A549 (cell line): ENCODE measurements at regions not wholly inside any gene's neighbourhood (a gene's known extent, or its start where the extent isn't known, plus 50 kb on each side); places are given as distances from the start of the nearest gene placed in this dataset.

Experiments used
- ATAC-seq, 2 experiments: fragments of 200-7000 bp in 1 of 2; fragments of >200 bp in 1 of 2; cut with Nextera tagmentation in 1 of 2; cut with Tn5 transposase in 1 of 2; 3 replicates each; pipeline versions ENCODE4 v1.8.0 to v1.9.1; 2018 to 2020; ENCODE audit warnings: mild to moderate bottlenecking in 1 of 2, moderate library complexity in 1 of 2
- CTCF ChIA-PET: fragments of 300-600 bp; sonication (Branson Sonifier 250); formaldehyde crosslinking; extraction: SDS; loops from one replicate; lab custom pipeline; 2021; ENCODE audit warnings: antibody characterized with exemption, inconsistent platforms; lab: Yijun Ruan, JAX
- POLR2A ChIA-PET: fragments of 350-600 bp; formaldehyde crosslinking; extraction: SDS; loops from one replicate; lab custom pipeline; 2021; ENCODE audit warnings: antibody characterized with exemption, inconsistent platforms; lab: Yijun Ruan, JAX
- DNase-seq, 2 experiments: peaks; one replicate each; pipeline versions ENCODE4 v3.0.0 to v3.0.0-alpha.2; 2011 to 2016; ENCODE audit warnings: low read depth in 1 of 2, low spot score in 1 of 2
- FAIRE-seq: peaks from 2 replicates; lab custom pipeline; 2011; peaks lifted over from hg19 to GRCh38; lab: Jason Lieb, UNC
- H3K27ac ChIP-seq, 2 experiments: fragments of >200 bp; sonication (Bioruptor Twin); formaldehyde crosslinking; 3 replicates each; pipeline ENCODE4 v1.5.1; 2016 to 2017
- H3K4me1 ChIP-seq: fragments of >200 bp; sonication (Bioruptor Twin); formaldehyde crosslinking; 3 replicates; pipeline ENCODE4 v1.6.1; 2016
- H3K4me2 ChIP-seq: fragments of >200 bp; sonication (Bioruptor Twin); formaldehyde crosslinking; 3 replicates; pipeline ENCODE4 v1.6.1; 2016
- H3K4me3 ChIP-seq: fragments of >200 bp; sonication (Bioruptor Twin); formaldehyde crosslinking; 3 replicates; pipeline ENCODE4 v1.5.1; 2016
- H3K9me3 ChIP-seq: fragments of >200 bp; sonication (Bioruptor Twin); formaldehyde crosslinking; 3 replicates; pipeline ENCODE4 v1.6.1; 2016
- BCL3 ChIP-seq: fragments of >200 bp; sonication (Bioruptor Twin); formaldehyde crosslinking; IDR thresholded peaks from 3 replicates; pipeline ENCODE4 v1.6.1; 2016
- BHLHE40 ChIP-seq: IDR thresholded peaks from 2 replicates; pipeline ENCODE4 v1.6.1; 2012; ENCODE audit warnings: low read depth, low read length, inconsistent platforms
- CBX2 ChIP-seq: fragments of 200-600 bp; sonication (generic); IDR thresholded peaks from 2 replicates; pipeline ENCODE4 v1.6.1; 2016; ENCODE audit warnings: low read depth, mild to moderate bottlenecking, borderline replicate concordance
- CBX8 ChIP-seq: fragments of 200-600 bp; sonication (generic); IDR thresholded peaks from 2 replicates; pipeline ENCODE4 v1.6.1; 2016
- CEBPB ChIP-seq, 2 experiments: fragments of >200 bp in 1 of 2; sonication (Bioruptor Twin) in 1 of 2; formaldehyde crosslinking in 1 of 2; IDR thresholded peaks; 2 replicates each; pipeline ENCODE4 v1.6.1; 2012 to 2016
- CHD4 ChIP-seq: fragments of 200-600 bp; sonication (generic); IDR thresholded peaks from 2 replicates; pipeline ENCODE4 v1.6.1; 2016; ENCODE audit warnings: antibody characterized with exemption, mild to moderate bottlenecking, borderline replicate concordance
- EHMT2 ChIP-seq: fragments of 200-600 bp; sonication (generic); IDR thresholded peaks from 2 replicates; pipeline ENCODE4 v1.6.1; 2016; ENCODE audit warnings: antibody characterized with exemption, low read depth, mild to moderate bottlenecking, moderate library complexity
- ELK1 ChIP-seq: fragments of 150-350 bp; IDR thresholded peaks from 2 replicates; pipeline ENCODE4 v1.6.1; 2014; ENCODE audit warnings: low read depth, mild to moderate bottlenecking, low read length
- FOSB ChIP-seq: fragments of 250-450 bp; sonication (Bioruptor Pico); IDR thresholded peaks from 2 replicates; pipeline ENCODE4 v1.5.0; 2020; ENCODE audit warnings: mild to moderate bottlenecking, moderate library complexity
- GATA3 ChIP-seq: IDR thresholded peaks from 2 replicates; pipeline ENCODE4 v1.6.1; 2012; ENCODE audit warnings: borderline replicate concordance
- HES2 ChIP-seq: fragments of >200 bp; sonication (Bioruptor Twin); formaldehyde crosslinking; IDR thresholded peaks from 2 replicates; pipeline ENCODE4 v1.6.1; 2016
- HEYL ChIP-seq: fragments of 250-450 bp; sonication (Bioruptor Pico); IDR thresholded peaks from 2 replicates; pipeline ENCODE4 v1.8.0; 2021; ENCODE audit warnings: mild to moderate bottlenecking, moderate library complexity
- HMGXB4 ChIP-seq: fragments of 250-450 bp; sonication (Bioruptor Pico); IDR thresholded peaks from 2 replicates; pipeline ENCODE4 v1.5.0; 2021; ENCODE audit warnings: mild to moderate bottlenecking, moderate library complexity, borderline replicate concordance
- HOXA7 ChIP-seq: fragments of 250-450 bp; sonication (Bioruptor Pico); IDR thresholded peaks from 2 replicates; pipeline ENCODE4 v1.5.0; 2020; ENCODE audit warnings: mild to moderate bottlenecking, moderate library complexity
- HOXB13 ChIP-seq: fragments of 250-450 bp; sonication (Bioruptor Pico); IDR thresholded peaks from 2 replicates; pipeline ENCODE4 v1.5.0; 2020; ENCODE audit warnings: low read depth, mild to moderate bottlenecking, moderate library complexity
- HOXB5 ChIP-seq: fragments of 250-450 bp; sonication (Bioruptor Pico); IDR thresholded peaks from 2 replicates; pipeline ENCODE4 v1.5.0; 2020; ENCODE audit warnings: mild to moderate bottlenecking, moderate library complexity
- MAZ ChIP-seq: fragments of 150-350 bp; IDR thresholded peaks from 2 replicates; pipeline ENCODE4 v1.6.1; 2014; ENCODE audit warnings: antibody characterized with exemption, low read depth, low read length, borderline replicate concordance
- RAD21 ChIP-seq, 2 experiments: fragments of >200 bp in 1 of 2; sonication (Bioruptor Twin) in 1 of 2; formaldehyde crosslinking in 1 of 2; IDR thresholded peaks in 1 of 2; conservative IDR thresholded peaks in 1 of 2; 2 replicates in 1 of 2; 3 replicates in 1 of 2; pipeline ENCODE4 v1.6.1; 2012 to 2018; ENCODE audit warnings: inconsistent platforms in 1 of 2
- RCOR1 ChIP-seq: fragments of 150-350 bp; IDR thresholded peaks from 2 replicates; pipeline ENCODE4 v1.6.1; 2014; ENCODE audit warnings: antibody characterized with exemption, low read length, low read depth
- SMC3 ChIP-seq: fragments of >200 bp; sonication (Bioruptor Twin); formaldehyde crosslinking; IDR thresholded peaks from 3 replicates; pipeline ENCODE4 v1.6.1; 2018; ENCODE audit warnings: inconsistent platforms
- TP53 ChIP-seq: fragments of 250-450 bp; sonication (Bioruptor Pico); IDR thresholded peaks from 2 replicates; pipeline ENCODE4 v1.5.0; 2021; ENCODE audit warnings: mild to moderate bottlenecking, moderate library complexity
- ZFP36 ChIP-seq: fragments of 450-650 bp; IDR thresholded peaks from 2 replicates; pipeline ENCODE4 v1.6.1; 2014; ENCODE audit warnings: borderline replicate concordance; ENCODE audit not compliant: partially characterized antibody
- WGBS: methylation state at CpG from one replicate; pipeline ENCODE4 v1.1.6; 2017; ENCODE audit errors: missing lambda C conversion rate; 5-methylcytosine and 5-hydroxymethylcytosine counted together
- TF ChIP-seq, protein P1 (sequence below): IDR thresholded peaks from 2 replicates; pipeline ENCODE4 v1.6.1; 2012
- TF ChIP-seq, protein P2 (sequence below): fragments of 450-650 bp; IDR thresholded peaks from 2 replicates; pipeline ENCODE4 v1.6.1; 2014; ENCODE audit warnings: antibody characterized with exemption

DNA sequence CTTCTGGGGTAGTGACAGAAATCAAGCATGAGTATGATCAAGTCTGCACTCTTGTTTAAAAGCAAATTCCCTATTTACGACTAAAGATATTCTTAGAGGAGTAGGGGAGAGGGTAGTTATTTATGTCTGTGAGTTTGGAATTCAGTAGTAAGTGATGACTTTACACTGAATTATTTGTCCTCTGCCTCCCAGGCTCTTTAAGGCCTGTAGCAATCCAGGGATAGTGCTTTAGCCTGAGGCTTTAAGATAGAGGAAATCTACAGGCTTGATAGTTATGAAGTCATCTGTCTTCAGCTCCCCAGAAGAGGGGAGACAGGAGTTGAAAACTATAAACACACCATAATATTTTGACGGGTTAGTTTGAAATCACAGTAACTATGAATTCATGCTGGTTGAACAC, 664.5 kb downstream of the EPM2A start:
- POLR2A ChIA-PET, result no interaction called here
- ATAC-seq, result no peak

DNA sequence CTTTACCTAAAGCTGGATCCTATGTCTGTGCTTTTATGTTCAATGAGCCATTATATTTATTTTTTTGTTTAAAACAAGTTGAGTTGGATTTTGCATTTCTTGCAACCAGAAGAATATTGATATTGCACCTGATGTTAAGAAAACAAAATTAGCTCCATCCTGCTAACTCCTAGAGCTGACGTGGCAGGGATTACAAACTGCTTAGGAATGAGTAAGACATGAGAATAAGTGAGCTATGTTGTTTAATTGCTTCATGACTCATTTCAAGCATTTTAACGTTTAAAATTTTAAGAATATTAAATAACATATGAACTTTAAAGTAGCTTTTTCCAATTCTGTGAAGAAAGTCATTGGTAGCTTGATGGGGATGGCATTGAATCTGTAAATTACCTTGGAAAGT, 663.5 kb downstream of the EPM2A start:
- no peak for TF ChIP-seq BCL3
- TF ChIP-seq HMGXB4, result no peak
- TF ChIP-seq RAD21 (conservative IDR thresholded peaks at IDR 0.05 in 1 of 2, IDR thresholded peaks at IDR 0.05 in 1 of 2), result no peak
- no peak for TF ChIP-seq BHLHE40
- no peak for TF ChIP-seq MAZ
- TF ChIP-seq CEBPB (IDR thresholded peaks at IDR 0.05), result no peak
- TF ChIP-seq, protein P1, sequence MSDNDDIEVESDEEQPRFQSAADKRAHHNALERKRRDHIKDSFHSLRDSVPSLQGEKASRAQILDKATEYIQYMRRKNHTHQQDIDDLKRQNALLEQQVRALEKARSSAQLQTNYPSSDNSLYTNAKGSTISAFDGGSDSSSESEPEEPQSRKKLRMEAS, result no peak
- TF ChIP-seq CBX2, result no peak
- WGBS, result 17% methylated on average over 2 of the region's 2 CpGs
- no peak for FAIRE-seq
- no peak for ATAC-seq
- Histone ChIP-seq H3K9me3 (no peaks in the 10 kb centered on the region), H3K4me1 (peaks cover 4% of the 10 kb centered on the region; the same call in 1 of the 3 replicates), H3K4me3 (no peak overlapping the region), H3K4me2 (no peak overlapping the region), H3K27ac (no peak overlapping the region)
- ChIA-PET POLR2A (no interaction called here), CTCF (no interaction called here)
- DNase-seq, result no peak

More for the DNA sequence above, 664.5 kb downstream of the EPM2A start:
- H3K4me1 ChIP-seq, result peaks cover 4% of the 10 kb centered on the region; the same call in 1 of the 3 replicates
- no peak overlapping the region for H3K27ac ChIP-seq
- FAIRE-seq (no peak), DNase-seq (no peak)
- H3K9me3 ChIP-seq, result no peaks in the 10 kb centered on the region
- no peak overlapping the region for H3K4me3 ChIP-seq
- WGBS, result 75% methylated on average over 2 of the region's 2 CpGs
- CTCF ChIA-PET, result no interaction called here
- no peak for TF ChIP-seq HEYL (CRISPR knock-in tag)
- no peak for TF ChIP-seq CBX8
- TF ChIP-seq, protein P2, sequence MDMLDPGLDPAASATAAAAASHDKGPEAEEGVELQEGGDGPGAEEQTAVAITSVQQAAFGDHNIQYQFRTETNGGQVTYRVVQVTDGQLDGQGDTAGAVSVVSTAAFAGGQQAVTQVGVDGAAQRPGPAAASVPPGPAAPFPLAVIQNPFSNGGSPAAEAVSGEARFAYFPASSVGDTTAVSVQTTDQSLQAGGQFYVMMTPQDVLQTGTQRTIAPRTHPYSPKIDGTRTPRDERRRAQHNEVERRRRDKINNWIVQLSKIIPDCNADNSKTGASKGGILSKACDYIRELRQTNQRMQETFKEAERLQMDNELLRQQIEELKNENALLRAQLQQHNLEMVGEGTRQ, result no peak
- TF ChIP-seq HOXB13, result no peak
- H3K4me2 ChIP-seq, result no peak overlapping the region

DNA sequence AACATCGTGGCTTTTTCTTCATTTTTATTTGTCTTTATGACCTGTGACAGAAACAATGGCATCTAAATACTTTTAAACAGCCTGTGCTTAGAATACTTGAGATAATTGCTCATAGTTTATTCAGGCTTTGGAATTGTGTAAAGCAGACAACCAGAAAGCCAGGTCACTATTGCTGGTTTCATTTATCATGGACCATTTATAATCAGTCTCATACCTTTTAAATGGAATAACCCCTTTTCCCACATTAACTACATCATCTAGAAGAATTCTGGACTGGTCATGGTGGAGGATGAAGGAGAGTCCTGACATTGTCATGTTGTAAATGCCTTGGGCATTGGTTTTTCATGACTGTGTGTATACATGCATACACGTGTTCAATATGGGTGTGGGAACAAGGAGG, 661.5 kb downstream of the EPM2A start:
- Histone ChIP-seq H3K4me3 (no peak overlapping the region), H3K9me3 (no peaks in the 10 kb centered on the region), H3K4me1 (no peaks in the 10 kb centered on the region), H3K4me2 (no peak overlapping the region), H3K27ac (no peak overlapping the region)
- FAIRE-seq (no peak), DNase-seq (no peak), ATAC-seq (no peak)
- TF ChIP-seq RCOR1 (no peak), HOXB5 (no peak), HOXA7 (CRISPR knock-in tag) (no peak), GATA3 (no peak), SMC3 (no peak), CBX2 (no peak)
- 6% methylated on average over 2 of the region's 2 CpGs for WGBS
- CTCF ChIA-PET, result no interaction called here
- POLR2A ChIA-PET, result no interaction called here

- Histone ChIP-seq H3K9me3 (no peaks in the 10 kb centered on the region), H3K4me1 (no peaks in the 10 kb centered on the region), H3K27ac (no peak overlapping the region), H3K4me3 (no peak overlapping the region), H3K4me2 (no peak overlapping the region)
- CTCF ChIA-PET, result interaction anchor here (0.6 kb wide), 1 partner anchor 101 kb away, joined by 3 read pairs; no protein-coding TSS in a partner anchor
- DNase-seq, result no peak
- no peak for FAIRE-seq
- POLR2A ChIA-PET, result no interaction called here
- ATAC-seq, result no peak
- TF ChIP-seq RAD21 (conservative IDR thresholded peaks at IDR 0.05 in 1 of 2, IDR thresholded peaks at IDR 0.05 in 1 of 2) (no peak), TP53 (no peak), HES2 (no peak), BHLHE40 (no peak), EHMT2 (no peak), ELK1 (no peak), RCOR1 (no peak), HOXB13 (no peak), ZFP36 (no peak), FOSB (CRISPR knock-in tag) (no peak), CHD4 (no peak), HOXA7 (CRISPR knock-in tag) (no peak)
- TF ChIP-seq, protein P1, result no peak
- TF ChIP-seq, protein P2, result no peak
These were observed 660.5 kb downstream of the EPM2A start for GRCh38 chr6:145074805-145075204.
